Occipital lobe (tissue), 1 donor: ENCODE measurements at regions not wholly inside any gene's neighbourhood (a gene's known extent, or its start where the extent isn't known, plus 50 kb on each side); places are given as distances from the start of the nearest gene placed in this dataset.

Experiments
- DNase-seq: peaks from one replicate; lab custom pipeline; 2025; lab: John Stamatoyannopoulos, UW

- no peak for DNase-seq
Observed at GRCh38 chr2:52940101-52940500, 827.5 kb upstream of the CHAC2 start.

GRCh38 chr2:52939250-52939649, 828.4 kb upstream of the CHAC2 start:
- DNase-seq = no peak

GRCh38 chr2:52936029-52936428, 831.6 kb upstream of the CHAC2 start:
- DNase-seq = no peak

GRCh38 chr2:52934920-52935640, 832.5 kb upstream of the CHAC2 start:
- no peak for DNase-seq

GRCh38 chr2:52934323-52934898, 833.2 kb upstream of the CHAC2 start:
- DNase-seq = no peak

- DNase-seq = no peak
Observed at GRCh38 chr2:52933878-52934277, 833.7 kb upstream of the CHAC2 start.

GRCh38 chr2:52931660-52932059, 835.9 kb upstream of the CHAC2 start:
- no peak for DNase-seq

GRCh38 chr2:52929412-52929811, 838.2 kb upstream of the CHAC2 start:
- DNase-seq = no peak

GRCh38 chr2:52919673-52920072, 847.9 kb upstream of the CHAC2 start:
- DNase-seq = no peak

GRCh38 chr2:52918551-52918950, 849.1 kb upstream of the CHAC2 start:
- no peak for DNase-seq

GRCh38 chr2:52916981-52917380, 850.6 kb upstream of the CHAC2 start:
- no peak for DNase-seq

GRCh38 chr2:52904355-52904891, 863.2 kb upstream of the CHAC2 start:
- DNase-seq = no peak

GRCh38 chr2:52897511-52898044, 870.0 kb upstream of the CHAC2 start:
- no peak for DNase-seq

- peak; percentile 1 for DNase-seq
Observed at GRCh38 chr2:52895726-52896340, 871.8 kb upstream of the CHAC2 start.

- DNase-seq = peak; percentile 1
Observed at GRCh38 chr2:52886556-52886955, 881.0 kb upstream of the CHAC2 start.

- DNase-seq = no peak
Observed at GRCh38 chr2:52884761-52885352, 882.7 kb upstream of the CHAC2 start.

- DNase-seq = no peak
Observed at GRCh38 chr2:52882974-52883373, 884.6 kb upstream of the CHAC2 start.

GRCh38 chr2:52881606-52882005, 886.0 kb upstream of the CHAC2 start:
- no peak for DNase-seq

GRCh38 chr2:52880872-52881271, 886.7 kb upstream of the CHAC2 start:
- no peak for DNase-seq

- DNase-seq = no peak
Observed at GRCh38 chr2:52879561-52879960, 888.0 kb upstream of the CHAC2 start.

- DNase-seq = no peak
Observed at GRCh38 chr2:52877703-52878102, 889.9 kb upstream of the CHAC2 start.

GRCh38 chr2:52874466-52875106, 893.0 kb upstream of the CHAC2 start:
- no peak for DNase-seq
